B cell (primary cell): ENCODE measurements at regions not wholly inside any gene's neighbourhood (a gene's known extent, or its start where the extent isn't known, plus 50 kb on each side); places are given as distances from the start of the nearest gene placed in this dataset.

Experiments used
- ATAC-seq: fragments of 200-7000 bp; cut with Tn5 transposase; one replicate; pipeline ENCODE4 v1.10.0; 2021; ENCODE audit warnings: low read depth, mild to moderate bottlenecking, moderate number of reproducible peaks, moderate library complexity
- CTCF ChIA-PET: fragments of 350-600 bp; sonication (Branson Sonifier 250); formaldehyde crosslinking; loops from one replicate; lab custom pipeline; 2021; ENCODE audit warnings: antibody characterized with exemption, inconsistent platforms; lab: Charles Lee
- POLR2A ChIA-PET: fragments of 350-600 bp; sonication (Branson Sonifier 250); formaldehyde crosslinking; loops from one replicate; lab custom pipeline; 2021; ENCODE audit warnings: antibody characterized with exemption; lab: Charles Lee
- DNase-seq: peaks from one replicate; pipeline ENCODE4 v3.0.0; 2013
- H2AFZ ChIP-seq: 2 replicates; pipeline ENCODE4 v1.6.1; 2012; ENCODE audit warnings: mild to moderate bottlenecking, low read depth, low read length; ENCODE audit not compliant: insufficient read depth, poor library complexity, severe bottlenecking
- H3K27ac ChIP-seq, 2 donors: 1 replicate in 1 of 2; 2 replicates in 1 of 2; pipeline ENCODE4 v1.5.1; 2012 to 2013; ENCODE audit warnings: low read length in 2 of 2, mild to moderate bottlenecking in 2 of 2, moderate library complexity in 1 of 2
- H3K27me3 ChIP-seq, 4 experiments: fragments of 200-600 bp in 1 of 4; sonication (generic) in 1 of 4; replicated peaks in 1 of 4; 1 replicate in 2 of 4; 2 replicates in 2 of 4; pipeline versions ENCODE4 v1.6.1 to v1.7.0; 2013 to 2016; ENCODE audit warnings: low read length in 3 of 4, mild to moderate bottlenecking in 2 of 4, mixed read lengths in 1 of 4, moderate library complexity in 1 of 4; ENCODE audit not compliant: insufficient read depth in 4 of 4, control insufficient read depth in 3 of 4; ENCODE audit errors: control extremely low read depth in 1 of 4
- H3K36me3 ChIP-seq, 2 experiments: replicated peaks in 1 of 2; 1 replicate in 1 of 2; 2 replicates in 1 of 2; pipeline versions ENCODE4 v1.6.1 to v1.7.1; 2013; ENCODE audit warnings: low read length in 1 of 2; ENCODE audit not compliant: insufficient read depth in 2 of 2, control insufficient read depth in 1 of 2; ENCODE audit errors: control extremely low read depth in 1 of 2, extremely low read depth in 1 of 2
- H3K4me1 ChIP-seq, 2 donors: fragments of 200-600 bp in 1 of 2; sonication (generic) in 1 of 2; 1 replicate in 1 of 2; 2 replicates in 1 of 2; pipeline versions ENCODE4 v1.5.1 to v1.6.1; 2013 to 2017; ENCODE audit warnings: low read length in 2 of 2; ENCODE audit not compliant: control insufficient read depth in 2 of 2, insufficient read depth in 2 of 2
- H3K4me2 ChIP-seq: replicated peaks from 2 replicates; pipeline ENCODE3; 2012; ENCODE audit warnings: mild to moderate bottlenecking, low read depth, low read length; ENCODE audit not compliant: poor library complexity, severe bottlenecking
- H3K4me3 ChIP-seq, 5 experiments: fragments of 200-600 bp in 1 of 5; sonication (generic) in 1 of 5; 1 replicate in 3 of 5; 2 replicates in 2 of 5; pipeline versions ENCODE4 v1.5.1 to v1.7.0; 2011 to 2016; ENCODE audit warnings: low read length in 4 of 5, mild to moderate bottlenecking in 4 of 5, low read depth in 2 of 5, control low read depth in 1 of 5, moderate library complexity in 1 of 5; ENCODE audit not compliant: insufficient read depth in 1 of 5; ENCODE audit errors: control extremely low read depth in 1 of 5, extremely low read depth in 1 of 5
- H3K79me2 ChIP-seq: fragments of 200-600 bp; sonication (generic); one replicate; pipeline ENCODE4 v1.6.0; 2016; ENCODE audit warnings: low read length; ENCODE audit not compliant: control insufficient read depth, insufficient read depth
- H3K9ac ChIP-seq: fragments of 200-600 bp; sonication (generic); 2 replicates; pipeline ENCODE4 v1.6.1; 2017; ENCODE audit warnings: mild to moderate bottlenecking, low read length, moderate library complexity
- H3K9me3 ChIP-seq, 3 donors: one replicate each; pipeline versions ENCODE4 v1.6.1 to v1.7.1; 2013; ENCODE audit warnings: low read length in 2 of 3; ENCODE audit not compliant: control insufficient read depth in 2 of 3, insufficient read depth in 1 of 3; ENCODE audit errors: control extremely low read depth in 1 of 3
- H4K20me1 ChIP-seq: 2 replicates; pipeline ENCODE4 v1.6.0; 2012; ENCODE audit warnings: mild to moderate bottlenecking, low read length; ENCODE audit not compliant: insufficient read depth, control insufficient read depth, poor library complexity, severe bottlenecking
- H3K27ac Mint-ChIP-seq: one replicate; pipeline ENCODE4 v1.8.0; 2021; ENCODE audit warnings: mixed read lengths
- H3K27me3 Mint-ChIP-seq: one replicate; pipeline ENCODE4 v1.8.0; 2021; ENCODE audit warnings: mixed read lengths
- H3K4me1 Mint-ChIP-seq: one replicate; pipeline ENCODE4 v1.8.0; 2021; ENCODE audit warnings: mixed read lengths
- H3K4me3 Mint-ChIP-seq: one replicate; pipeline ENCODE4 v1.8.0; 2021; ENCODE audit warnings: mixed read lengths
- H3K9me3 Mint-ChIP-seq: one replicate; pipeline ENCODE4 v1.8.0; 2022; ENCODE audit warnings: mixed read lengths; ENCODE audit not compliant: insufficient read depth
- EZH2 ChIP-seq: IDR thresholded peaks from 2 replicates; pipeline ENCODE4 v1.6.1; 2012; ENCODE audit warnings: borderline replicate concordance, low read depth, mild to moderate bottlenecking, moderate library complexity, low read length; ENCODE audit not compliant: insufficient read depth, poor library complexity, severe bottlenecking
- WGBS: methylation state at CpG from one replicate; pipeline ENCODE4 v1.1.5; 2013; ENCODE audit warnings: missing lambda C conversion rate; ENCODE audit not compliant: insufficient coverage; 5-methylcytosine and 5-hydroxymethylcytosine counted together
- intact Hi-C: fragments of 100-400 bp; cut with micrococcal nuclease; formaldehyde crosslinking; loops from one replicate; pipeline ENCODE4 v1.10.0; 2022
- TF ChIP-seq, protein P1 (sequence below): fragments of 200-600 bp; IDR thresholded peaks from one replicate; pipeline ENCODE4 v1.8.0; 2022; ENCODE audit warnings: antibody characterized with exemption, mild to moderate bottlenecking

DNA sequence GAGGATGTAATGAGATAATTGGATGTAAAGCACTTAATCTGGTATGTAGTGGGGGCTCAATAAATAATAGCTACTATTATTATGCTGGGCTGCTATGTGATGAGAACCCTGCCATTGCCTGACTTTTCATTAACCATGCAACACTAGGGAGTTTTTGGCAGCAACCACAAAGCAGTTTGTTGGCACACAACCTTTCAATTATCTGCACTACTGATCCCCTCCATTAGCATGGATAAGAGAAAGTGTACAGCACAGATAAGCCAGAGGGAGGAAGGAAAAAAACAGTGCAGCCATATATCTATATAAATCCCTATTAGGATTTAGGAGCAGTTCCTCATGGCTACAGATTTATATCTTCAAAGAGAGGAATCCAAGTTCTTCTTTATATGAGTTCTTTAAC, 498.5 kb downstream of the NUF2 start:
- H2AFZ ChIP-seq, result no peak overlapping the region
- ATAC-seq, result no peak
- no peak overlapping the region for H3K4me2 ChIP-seq
- no peak overlapping the region for H3K27ac Mint-ChIP-seq
- ChIA-PET POLR2A (no interaction called here), CTCF (no interaction called here)
- no peaks in the 10 kb centered on the region for H3K36me3 ChIP-seq
- H3K4me1 Mint-ChIP-seq, result no peaks in the 10 kb centered on the region
- H3K4me3 ChIP-seq, result no peak overlapping the region
- no peaks in the 10 kb centered on the region for H3K27me3 Mint-ChIP-seq
- no peaks in the 10 kb centered on the region for H3K79me2 ChIP-seq
- H3K9me3 Mint-ChIP-seq, result no peaks in the 10 kb centered on the region
- no peak for TF ChIP-seq EZH2
- TF ChIP-seq, protein P1, sequence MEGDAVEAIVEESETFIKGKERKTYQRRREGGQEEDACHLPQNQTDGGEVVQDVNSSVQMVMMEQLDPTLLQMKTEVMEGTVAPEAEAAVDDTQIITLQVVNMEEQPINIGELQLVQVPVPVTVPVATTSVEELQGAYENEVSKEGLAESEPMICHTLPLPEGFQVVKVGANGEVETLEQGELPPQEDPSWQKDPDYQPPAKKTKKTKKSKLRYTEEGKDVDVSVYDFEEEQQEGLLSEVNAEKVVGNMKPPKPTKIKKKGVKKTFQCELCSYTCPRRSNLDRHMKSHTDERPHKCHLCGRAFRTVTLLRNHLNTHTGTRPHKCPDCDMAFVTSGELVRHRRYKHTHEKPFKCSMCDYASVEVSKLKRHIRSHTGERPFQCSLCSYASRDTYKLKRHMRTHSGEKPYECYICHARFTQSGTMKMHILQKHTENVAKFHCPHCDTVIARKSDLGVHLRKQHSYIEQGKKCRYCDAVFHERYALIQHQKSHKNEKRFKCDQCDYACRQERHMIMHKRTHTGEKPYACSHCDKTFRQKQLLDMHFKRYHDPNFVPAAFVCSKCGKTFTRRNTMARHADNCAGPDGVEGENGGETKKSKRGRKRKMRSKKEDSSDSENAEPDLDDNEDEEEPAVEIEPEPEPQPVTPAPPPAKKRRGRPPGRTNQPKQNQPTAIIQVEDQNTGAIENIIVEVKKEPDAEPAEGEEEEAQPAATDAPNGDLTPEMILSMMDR, result no peak
- H3K9me3 ChIP-seq, result no peaks in the 10 kb centered on the region
- no peaks in the 10 kb centered on the region for H3K4me1 ChIP-seq
- H3K9ac ChIP-seq, result no peak overlapping the region
- H4K20me1 ChIP-seq, result no peaks in the 10 kb centered on the region
- no peak for DNase-seq
- no peak overlapping the region for H3K27ac ChIP-seq
- no peak overlapping the region for H3K4me3 Mint-ChIP-seq
- no peaks in the 10 kb centered on the region for H3K27me3 ChIP-seq
- intact Hi-C loops, result no loop called here

DNA sequence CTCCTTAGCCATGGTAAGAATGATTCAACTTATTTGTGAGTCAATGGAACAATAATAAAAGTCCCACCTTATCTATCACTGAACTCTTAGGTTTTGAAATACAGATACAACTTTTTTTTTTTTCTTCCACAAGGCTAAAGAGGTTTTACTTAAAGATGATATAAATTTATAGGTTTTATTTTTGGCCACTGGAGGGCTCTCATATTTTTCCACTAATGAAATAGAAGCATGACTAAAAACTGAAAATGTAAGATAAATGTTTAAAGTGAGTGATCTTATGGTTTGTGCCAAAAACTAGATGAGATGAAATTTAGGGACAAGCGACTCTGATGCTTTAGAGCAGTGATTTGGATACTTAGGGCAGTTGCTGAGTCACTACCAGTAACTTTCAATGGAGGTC, 499.0 kb downstream of the NUF2 start:
- H3K9ac ChIP-seq, result no peak overlapping the region
- H3K9me3 ChIP-seq, result no peaks in the 10 kb centered on the region
- intact Hi-C loops, result no loop called here
- ATAC-seq (no peak), DNase-seq (no peak)
- H3K79me2 ChIP-seq, result no peaks in the 10 kb centered on the region
- H3K9me3 Mint-ChIP-seq, result no peaks in the 10 kb centered on the region
- no peak overlapping the region for H3K27ac Mint-ChIP-seq
- H3K4me2 ChIP-seq, result no peak overlapping the region
- H3K4me3 ChIP-seq, result no peak overlapping the region
- ChIA-PET CTCF (no interaction called here), POLR2A (no interaction called here)
- no peaks in the 10 kb centered on the region for H3K36me3 ChIP-seq
- TF ChIP-seq EZH2, result no peak
- TF ChIP-seq, protein P1, result no peak
- no peaks in the 10 kb centered on the region for H3K27me3 ChIP-seq
- H3K4me1 ChIP-seq, result no peaks in the 10 kb centered on the region
- no peaks in the 10 kb centered on the region for H3K4me1 Mint-ChIP-seq
- H3K27me3 Mint-ChIP-seq, result no peaks in the 10 kb centered on the region
- H3K4me3 Mint-ChIP-seq, result no peak overlapping the region
- no peaks in the 10 kb centered on the region for H4K20me1 ChIP-seq
- no peak overlapping the region for H3K27ac ChIP-seq
- no peak overlapping the region for H2AFZ ChIP-seq
- 40% methylated on average over 1 of the region's 1 CpG for WGBS
